NCI-H2107 (cell line): ENCODE measurements at regions not wholly inside any gene's neighbourhood (a gene's known extent, or its start where the extent isn't known, plus 50 kb on each side); places are given as distances from the start of the nearest gene placed in this dataset.
"Not testable (repeated sequence)": the region's sequence is repeated elsewhere in the genome, so short reads cannot be mapped to it uniquely, and the experiment has no call there.

Source experiments
- DNase-seq: peaks from one replicate; lab custom pipeline; 2025; lab: John Stamatoyannopoulos, UW

- DNase-seq, result no peak
Measured at GRCh38 chr10:36556468-36556867, 568.9 kb upstream of the ANKRD30A start.

- no peak for DNase-seq
Measured at GRCh38 chr10:36555036-36555435, 570.4 kb upstream of the ANKRD30A start.

GRCh38 chr10:36547965-36548364, 577.4 kb upstream of the ANKRD30A start:
- no peak for DNase-seq

- no peak for DNase-seq
Measured at GRCh38 chr10:36542493-36542892, 582.9 kb upstream of the ANKRD30A start.

GRCh38 chr10:36540611-36541010, 584.8 kb upstream of the ANKRD30A start:
- DNase-seq, result no peak

DNA sequence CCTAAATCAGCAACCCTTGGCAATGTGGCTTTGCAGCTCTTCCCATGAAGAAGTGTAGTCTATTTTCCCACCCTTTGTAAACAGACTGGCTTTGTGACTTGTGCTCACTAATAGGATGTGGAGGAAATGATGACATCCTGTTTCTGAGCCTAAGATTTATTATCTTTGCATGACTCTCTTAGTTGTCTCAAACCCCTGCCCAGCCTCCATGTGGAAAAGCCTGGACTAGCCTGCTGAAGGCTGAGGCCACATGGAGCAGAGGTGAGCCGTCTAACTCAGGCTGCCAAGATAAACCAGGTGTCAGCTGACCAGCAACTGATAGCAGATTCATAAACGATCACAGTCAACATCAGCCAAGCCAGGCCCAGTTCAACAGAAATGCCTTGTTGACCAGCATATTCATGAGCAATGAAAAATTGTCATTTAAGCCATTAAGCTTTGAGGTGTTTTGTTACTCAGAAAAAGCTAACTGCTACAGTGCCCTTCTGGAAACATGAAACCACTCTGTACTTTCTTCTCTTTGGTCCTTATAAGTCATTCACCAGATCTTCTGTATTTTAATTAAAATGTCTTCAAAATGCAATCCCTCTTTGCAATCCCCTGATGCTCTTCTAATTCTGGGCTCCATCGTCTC, 586.3 kb upstream of the ANKRD30A start:
- no peak for DNase-seq

- DNase-seq, result no peak
Measured at GRCh38 chr10:36534471-36535002, 590.9 kb upstream of the ANKRD30A start.

GRCh38 chr10:36533861-36534260, 591.5 kb upstream of the ANKRD30A start:
- DNase-seq, result no peak

GRCh38 chr10:36533316-36533715, 592.1 kb upstream of the ANKRD30A start:
- DNase-seq, result no peak

- DNase-seq, result no peak
Measured at GRCh38 chr10:36531621-36532020, 593.8 kb upstream of the ANKRD30A start.

- no peak for DNase-seq
Measured at GRCh38 chr10:36526033-36526432, 599.4 kb upstream of the ANKRD30A start.

DNA sequence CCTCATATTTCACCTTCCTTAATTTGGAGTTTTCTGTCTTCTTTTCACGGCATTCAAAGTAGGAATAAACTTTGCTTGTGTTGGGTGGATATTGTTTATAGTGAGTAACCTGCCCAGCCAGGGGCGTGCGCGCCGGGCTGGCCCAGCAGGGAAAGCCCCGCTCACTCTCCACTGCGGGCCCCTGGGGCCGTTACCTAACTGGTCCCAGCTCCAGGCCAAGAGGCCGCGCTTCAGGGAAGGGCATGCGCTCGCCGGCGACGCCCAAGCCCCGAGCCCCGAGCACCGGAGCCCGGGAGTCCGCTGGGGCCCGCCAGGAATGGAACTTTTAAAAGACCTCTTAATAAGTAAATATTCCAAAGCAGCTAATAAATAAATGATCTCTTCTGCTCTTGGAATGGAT, 601.3 kb upstream of the ANKRD30A start:
- not testable (repeated sequence) for DNase-seq

DNA sequence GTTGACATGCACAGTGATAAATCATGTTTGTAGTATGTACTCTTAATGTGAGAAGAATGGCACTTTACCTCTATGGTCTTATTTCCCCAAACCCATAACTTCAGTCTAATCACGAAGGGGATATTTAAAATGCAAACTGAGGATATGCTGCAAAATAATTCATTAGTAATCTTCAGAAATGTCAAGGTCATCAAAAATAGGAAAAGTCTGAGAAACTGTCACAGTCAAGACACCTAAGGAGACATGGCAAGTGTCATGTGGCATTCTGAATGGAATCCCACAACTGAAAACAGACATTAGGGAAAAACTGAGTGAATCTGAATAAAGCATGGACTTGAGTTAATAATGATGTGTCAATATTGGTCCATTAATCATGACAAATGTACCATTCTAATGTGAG, 605.5 kb upstream of the ANKRD30A start:
- no peak for DNase-seq

GRCh38 chr10:36516281-36516680, 609.1 kb upstream of the ANKRD30A start:
- no peak for DNase-seq

DNA sequence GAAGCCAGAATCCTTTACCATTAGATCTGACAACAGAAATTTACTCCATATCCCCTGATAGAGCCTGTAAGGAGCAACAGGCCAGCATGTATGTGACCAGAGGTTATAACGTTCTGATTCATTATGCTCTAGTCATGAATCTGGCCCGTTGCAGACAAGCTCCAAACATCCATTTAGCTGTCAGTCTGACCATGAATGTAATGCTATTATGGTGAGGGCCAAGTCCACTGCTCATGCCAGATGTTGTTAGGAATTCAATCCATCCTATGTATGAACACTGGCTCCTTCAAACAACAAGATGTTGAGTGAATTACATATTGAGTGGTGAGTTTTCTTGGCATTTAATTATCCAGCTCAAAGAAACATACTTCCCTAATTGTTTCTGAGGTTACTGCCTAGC, 610.1 kb upstream of the ANKRD30A start:
- no peak for DNase-seq

DNA sequence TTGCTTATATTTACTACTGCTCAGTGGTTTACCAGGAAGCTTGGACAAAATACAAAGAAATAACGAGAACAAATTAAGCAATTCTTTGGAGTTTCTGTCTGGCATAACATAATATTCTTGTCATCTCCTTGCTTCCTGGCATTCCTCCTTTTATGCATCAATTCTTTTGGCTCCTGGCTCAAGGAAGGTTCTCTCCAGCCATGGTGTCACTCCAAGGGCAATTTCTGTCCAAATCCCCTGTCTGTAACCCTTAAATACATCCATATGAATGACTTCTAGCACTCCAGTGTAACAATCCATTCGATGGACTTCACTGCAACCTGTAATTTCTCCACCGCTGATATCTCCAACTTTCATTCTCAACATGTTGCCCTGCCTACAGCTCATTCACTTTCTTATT, 617.7 kb upstream of the ANKRD30A start:
- no peak for DNase-seq

DNA sequence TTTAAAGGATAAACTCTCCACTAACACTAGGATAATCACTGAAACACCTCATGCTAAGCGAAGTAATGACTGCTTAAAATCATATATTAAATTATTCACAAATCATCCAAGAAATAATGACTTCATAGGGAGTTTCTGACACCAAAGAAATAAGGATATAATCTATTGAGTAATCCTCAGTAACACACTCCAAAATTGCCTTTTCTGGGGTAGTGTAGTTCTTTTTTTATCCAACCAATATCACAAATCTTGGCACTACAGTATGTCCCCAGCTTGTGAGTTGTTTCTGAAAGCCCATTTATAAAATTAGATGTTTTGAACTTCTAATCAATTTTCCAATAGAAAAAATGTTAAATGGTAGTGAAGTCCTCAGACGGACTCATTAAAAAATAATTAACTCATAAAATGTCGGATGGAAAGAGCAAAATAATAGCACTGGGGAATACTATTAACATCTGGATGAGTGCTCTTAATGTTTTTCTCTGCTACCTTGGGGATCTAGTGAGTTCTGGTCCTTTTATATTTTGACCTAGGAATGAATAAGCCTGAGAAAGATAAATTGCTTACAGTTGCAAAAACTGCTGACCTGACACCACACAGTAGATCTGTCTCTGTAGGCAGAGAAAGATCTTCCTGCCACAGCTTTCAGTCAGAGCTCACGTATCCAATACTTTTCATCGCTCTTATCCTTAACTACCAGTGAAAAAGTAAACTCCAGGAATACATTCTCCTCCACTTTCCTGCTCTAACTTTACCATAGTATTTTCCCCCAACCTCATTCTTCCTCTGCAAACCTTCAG, 618.5 kb upstream of the ANKRD30A start:
- no peak for DNase-seq

GRCh38 chr10:36506261-36506660, 619.1 kb upstream of the ANKRD30A start:
- DNase-seq, result no peak

- no peak for DNase-seq
Measured at GRCh38 chr10:36504758-36505157, 620.6 kb upstream of the ANKRD30A start.

- DNase-seq, result no peak
Measured at GRCh38 chr10:36500266-36500665, 625.1 kb upstream of the ANKRD30A start.

DNA sequence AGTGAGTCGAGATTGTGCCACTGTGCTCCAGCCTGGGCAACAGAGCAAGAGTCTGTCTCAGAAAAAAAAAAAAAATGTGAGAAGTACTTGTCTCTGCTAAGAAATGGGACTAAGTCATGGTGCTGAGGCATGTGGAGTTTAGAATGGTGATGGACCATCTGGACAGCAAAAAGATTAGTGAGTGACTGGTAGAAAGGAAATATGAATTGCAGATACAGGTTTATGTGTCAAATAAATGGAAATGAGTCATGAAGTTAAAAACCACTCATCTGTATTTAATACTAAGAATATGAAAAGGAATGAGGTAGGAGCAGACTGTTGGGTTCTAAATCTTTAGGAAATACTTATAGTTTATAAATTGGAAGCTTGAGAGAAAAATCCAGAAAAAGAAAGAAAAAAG, 625.7 kb upstream of the ANKRD30A start:
- no peak for DNase-seq

DNA sequence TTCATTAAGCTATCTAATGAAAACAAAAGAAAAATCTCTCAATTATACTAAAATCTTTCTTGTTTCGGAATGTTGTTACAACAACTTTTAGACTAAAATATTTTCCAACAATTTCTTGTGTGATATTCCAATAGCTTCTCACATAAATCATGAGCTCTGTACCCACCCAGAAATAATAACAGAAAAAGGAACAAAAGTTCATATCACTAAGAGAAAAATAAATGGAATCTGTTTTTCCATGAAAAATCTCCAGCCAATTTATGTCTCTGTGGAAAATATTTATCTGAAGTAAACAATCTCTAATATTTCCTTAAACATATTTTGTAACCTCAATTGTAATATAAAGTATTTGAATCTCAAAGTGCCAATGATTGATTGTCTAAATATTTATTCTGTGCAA, 628.6 kb upstream of the ANKRD30A start:
- DNase-seq, result no peak

GRCh38 chr10:36494371-36494770, 631.0 kb upstream of the ANKRD30A start:
- no peak for DNase-seq

DNA sequence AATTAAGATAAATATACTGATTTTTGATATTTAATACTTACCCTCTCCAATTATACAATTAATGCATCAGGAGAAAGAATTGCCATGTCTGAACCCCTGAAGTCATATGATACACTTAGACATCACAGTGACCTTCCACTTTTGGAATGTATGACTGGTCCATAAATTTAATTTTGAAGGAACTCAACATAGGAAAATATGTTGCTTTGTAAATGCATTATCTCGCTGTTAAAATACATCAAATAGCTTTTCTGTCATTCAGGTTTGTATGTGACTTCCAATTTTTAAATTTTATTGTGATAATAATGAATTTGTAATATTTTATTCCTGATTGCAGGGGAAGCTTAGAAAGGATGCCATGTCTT, 631.9 kb upstream of the ANKRD30A start:
- DNase-seq, result no peak
